ENCODE measurements at regions not wholly inside any gene's neighbourhood (a gene's known extent, or its start where the extent isn't known, plus 50 kb on each side); places are given as distances from the start of the nearest gene placed in this dataset.

DNA sequence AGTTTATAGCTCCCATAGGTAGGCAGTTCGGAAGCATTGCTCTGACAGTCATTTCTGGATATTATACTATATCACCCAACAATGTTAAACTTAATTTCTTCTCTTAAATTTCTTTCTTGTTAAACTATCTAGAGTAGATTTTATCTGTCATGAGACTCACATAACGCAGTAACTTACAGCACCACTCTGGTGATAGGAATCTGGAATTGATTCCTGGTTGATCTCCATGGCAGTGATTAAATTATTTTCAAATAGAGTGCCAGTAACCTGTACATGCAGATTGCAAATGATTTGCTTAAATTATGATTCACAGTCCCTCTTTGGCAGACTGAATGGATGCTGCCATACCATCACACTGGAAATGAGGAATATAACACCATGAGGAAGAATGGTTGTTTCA, 722.1 kb downstream of the DACH1 start:
- Histone ChIP-seq H3K9ac (ENCODE audit: low read length) (no peak overlapping the region), H4K20me1 (ENCODE audit: insufficient read depth, low read depth, low read length) (no peaks in the 10 kb centered on the region), H3K79me2 (ENCODE audit: low read length) (no peaks in the 10 kb centered on the region), H3K4me3 (ENCODE audit: low read length) (no peak overlapping the region), H3K36me3 (ENCODE audit: insufficient read depth, low read length) (no peaks in the 10 kb centered on the region), H3K4me2 (ENCODE audit: low read depth, low read length, poor library complexity, severe bottlenecking) (no peak overlapping the region), H3K27ac (ENCODE audit: low read length) (no peak overlapping the region), H3K9me2 (replicated peaks; ENCODE audit: insufficient read depth, low read length) (no peaks in the 10 kb centered on the region; the same call in 1 of the 2 replicates), H2AFZ (ENCODE audit: low read length) (no peak overlapping the region), H3K4me1 (ENCODE audit: low read length) (no peaks in the 10 kb centered on the region), H3K9me3 (ENCODE audit: low read length) (peaks cover 6% of the 10 kb centered on the region; the same call in 1 of the 2 replicates), H3K27me3 (ENCODE audit: low read length) (no peaks in the 10 kb centered on the region)
- DNase-seq: no peak

DNA sequence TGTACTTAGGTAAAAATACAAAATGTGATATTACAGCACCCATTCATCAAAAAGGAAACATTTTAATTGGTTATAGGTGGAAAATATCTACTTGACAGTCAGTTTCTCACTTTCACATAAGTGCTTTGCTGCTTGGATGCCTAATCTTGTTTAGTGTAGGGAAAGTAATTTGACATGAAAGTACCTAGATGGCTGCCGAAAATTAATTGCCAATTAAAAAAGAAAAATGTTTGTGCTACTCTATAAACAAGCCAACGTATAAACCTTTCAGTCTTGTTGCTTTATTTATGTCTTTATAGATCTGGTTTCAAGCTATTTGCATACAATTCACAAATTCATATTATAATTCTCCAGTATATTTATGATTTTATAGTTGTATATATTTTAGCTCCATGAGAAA, 729.9 kb downstream of the DACH1 start:
- H3K9me2 ChIP-seq (replicated peaks; ENCODE audit: insufficient read depth, low read length): no peaks in the 10 kb centered on the region
- no peaks in the 10 kb centered on the region for H4K20me1 ChIP-seq (ENCODE audit: insufficient read depth, low read depth, low read length)
- H3K27me3 ChIP-seq (ENCODE audit: low read length): no peaks in the 10 kb centered on the region
- peaks cover 3% of the 10 kb centered on the region; the same call in 1 of the 2 replicates for H3K9me3 ChIP-seq (ENCODE audit: low read length)
- H3K4me3 ChIP-seq (ENCODE audit: low read length): no peak overlapping the region
- H3K9ac ChIP-seq (ENCODE audit: low read length): no peak overlapping the region
- H2AFZ ChIP-seq (ENCODE audit: low read length): no peak overlapping the region
- H3K27ac ChIP-seq (ENCODE audit: low read length): no peak overlapping the region
- H3K79me2 ChIP-seq (ENCODE audit: low read length): no peaks in the 10 kb centered on the region
- no peak for DNase-seq
- no peaks in the 10 kb centered on the region for H3K36me3 ChIP-seq (ENCODE audit: insufficient read depth, low read length)
- H3K4me2 ChIP-seq (ENCODE audit: low read depth, low read length, poor library complexity, severe bottlenecking): no peak overlapping the region
- no peaks in the 10 kb centered on the region for H3K4me1 ChIP-seq (ENCODE audit: low read length)

DNA sequence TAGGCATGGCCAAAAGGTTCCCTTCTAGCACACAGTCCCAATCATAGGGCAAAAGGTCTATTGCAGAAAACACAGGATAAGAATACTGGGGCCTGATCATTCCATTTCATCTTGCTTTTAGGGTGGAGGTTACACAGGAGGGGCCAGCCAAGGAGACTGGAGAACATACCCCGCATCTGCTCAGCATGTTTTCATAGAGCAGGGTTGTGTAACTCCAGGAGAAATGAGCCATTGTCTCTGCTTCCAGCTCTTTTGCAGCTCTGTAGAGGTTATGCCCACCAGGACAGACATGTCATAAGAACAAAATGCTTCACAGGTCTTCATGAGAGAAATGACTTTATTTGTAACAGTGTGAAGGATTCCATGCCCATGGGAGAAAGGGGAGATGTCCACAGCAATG, 742.8 kb downstream of the DACH1 start:
- no peaks in the 10 kb centered on the region for H3K9me2 ChIP-seq (replicated peaks; ENCODE audit: insufficient read depth, low read length)
- no peaks in the 10 kb centered on the region for H3K79me2 ChIP-seq (ENCODE audit: low read length)
- no peak overlapping the region for H3K4me2 ChIP-seq (ENCODE audit: low read depth, low read length, poor library complexity, severe bottlenecking)
- no peaks in the 10 kb centered on the region for H3K36me3 ChIP-seq (ENCODE audit: insufficient read depth, low read length)
- no peak overlapping the region for H3K4me3 ChIP-seq (ENCODE audit: low read length)
- H2AFZ ChIP-seq (ENCODE audit: low read length): no peak overlapping the region
- H3K27ac ChIP-seq (ENCODE audit: low read length): no peak overlapping the region
- H3K27me3 ChIP-seq (ENCODE audit: low read length): no peaks in the 10 kb centered on the region
- H3K9me3 ChIP-seq (ENCODE audit: low read length): peaks cover 18% of the 10 kb centered on the region
- no peaks in the 10 kb centered on the region for H3K4me1 ChIP-seq (ENCODE audit: low read length)
- no peak overlapping the region for H3K9ac ChIP-seq (ENCODE audit: low read length)
- H4K20me1 ChIP-seq (ENCODE audit: insufficient read depth, low read depth, low read length): no peaks in the 10 kb centered on the region
- DNase-seq: no peak

DNA sequence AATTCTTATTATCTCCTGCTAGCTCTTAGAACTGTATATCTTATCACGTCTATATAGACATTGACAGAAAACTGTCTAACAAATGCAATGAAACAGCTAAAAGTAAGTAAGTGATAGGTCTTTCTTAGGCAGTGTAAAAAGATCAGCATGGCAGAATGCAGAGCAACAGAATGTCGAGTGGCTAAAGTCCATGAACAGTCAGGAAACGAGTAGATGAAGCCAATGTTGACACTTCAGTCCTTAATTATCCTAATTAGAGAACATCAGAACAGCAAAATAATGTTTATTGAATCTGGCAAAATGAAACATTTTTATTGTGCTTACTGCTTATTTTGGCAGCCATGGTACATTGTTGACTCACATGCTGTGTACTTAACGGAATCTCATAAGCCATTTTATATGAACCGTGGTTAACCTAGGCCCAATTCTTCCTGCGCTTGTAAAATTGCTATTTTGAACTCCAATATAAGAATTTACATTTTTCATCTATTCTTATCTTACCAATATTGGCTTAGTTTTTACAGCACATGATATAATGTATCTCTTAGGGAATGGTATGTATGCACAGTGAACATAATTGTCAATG, 748.1 kb downstream of the DACH1 start:
- H3K4me1 ChIP-seq (ENCODE audit: low read length): no peaks in the 10 kb centered on the region
- no peaks in the 10 kb centered on the region for H3K36me3 ChIP-seq (ENCODE audit: insufficient read depth, low read length)
- DNase-seq: no peak
- no peaks in the 10 kb centered on the region for H3K79me2 ChIP-seq (ENCODE audit: low read length)
- H3K9ac ChIP-seq (ENCODE audit: low read length): no peak overlapping the region
- no peaks in the 10 kb centered on the region for H4K20me1 ChIP-seq (ENCODE audit: insufficient read depth, low read depth, low read length)
- H3K9me2 ChIP-seq (replicated peaks; ENCODE audit: insufficient read depth, low read length): no peaks in the 10 kb centered on the region
- H2AFZ ChIP-seq (ENCODE audit: low read length): no peak overlapping the region
- no peaks in the 10 kb centered on the region for H3K27me3 ChIP-seq (ENCODE audit: low read length)
- H3K9me3 ChIP-seq (ENCODE audit: low read length): peaks cover 36% of the 10 kb centered on the region
- no peak overlapping the region for H3K4me3 ChIP-seq (ENCODE audit: low read length)
- H3K27ac ChIP-seq (ENCODE audit: low read length): no peak overlapping the region
- H3K4me2 ChIP-seq (ENCODE audit: low read depth, low read length, poor library complexity, severe bottlenecking): no peak overlapping the region

DNA sequence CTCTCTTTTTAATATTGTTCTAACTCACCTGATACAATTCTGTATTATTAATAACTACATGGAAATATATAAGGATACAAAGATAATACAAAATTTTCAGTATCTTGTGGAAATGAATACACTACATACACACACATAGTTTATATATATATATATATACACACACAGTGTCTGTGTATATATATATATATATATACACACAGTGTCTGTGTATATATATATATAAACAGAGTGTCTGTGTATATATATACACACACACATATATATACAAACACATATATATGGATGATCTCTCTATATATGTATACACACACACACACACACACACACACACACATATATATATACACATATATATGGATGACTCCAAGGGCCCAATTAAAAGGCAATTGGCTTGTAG, 749.1 kb downstream of the DACH1 start:
- H2AFZ ChIP-seq (ENCODE audit: low read length): no peak overlapping the region
- H3K36me3 ChIP-seq (ENCODE audit: insufficient read depth, low read length): no peaks in the 10 kb centered on the region
- H3K9ac ChIP-seq (ENCODE audit: low read length): no peak overlapping the region
- no peak for DNase-seq
- no peaks in the 10 kb centered on the region for H4K20me1 ChIP-seq (ENCODE audit: insufficient read depth, low read depth, low read length)
- H3K4me1 ChIP-seq (ENCODE audit: low read length): no peaks in the 10 kb centered on the region
- H3K9me3 ChIP-seq (ENCODE audit: low read length): peaks cover 35% of the 10 kb centered on the region
- H3K9me2 ChIP-seq (replicated peaks; ENCODE audit: insufficient read depth, low read length): no peaks in the 10 kb centered on the region
- no peak overlapping the region for H3K4me2 ChIP-seq (ENCODE audit: low read depth, low read length, poor library complexity, severe bottlenecking)
- no peak overlapping the region for H3K4me3 ChIP-seq (ENCODE audit: low read length)
- no peaks in the 10 kb centered on the region for H3K79me2 ChIP-seq (ENCODE audit: low read length)
- no peaks in the 10 kb centered on the region for H3K27me3 ChIP-seq (ENCODE audit: low read length)
- no peak overlapping the region for H3K27ac ChIP-seq (ENCODE audit: low read length)

DNA sequence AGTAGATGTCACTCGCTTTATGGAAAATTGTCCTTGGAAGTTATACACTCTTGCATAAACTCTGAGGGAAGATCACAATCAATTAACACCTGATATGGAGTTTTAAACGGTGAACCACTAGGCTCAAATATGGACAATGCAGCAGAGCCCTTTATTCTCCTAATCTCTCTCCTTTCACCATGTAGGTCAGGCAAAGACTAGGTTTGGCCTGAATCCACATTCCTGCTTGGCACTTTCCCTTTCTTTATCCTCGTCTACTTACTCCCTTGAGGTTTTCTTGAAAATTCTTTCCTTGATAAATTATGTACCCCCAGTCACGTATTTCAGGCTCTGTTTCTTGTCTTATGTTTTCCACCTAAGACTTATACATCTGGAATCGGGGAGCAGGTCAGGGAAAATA, 751.7 kb downstream of the DACH1 start:
- H3K4me1 ChIP-seq (ENCODE audit: low read length): no peaks in the 10 kb centered on the region
- H3K27ac ChIP-seq (ENCODE audit: low read length): no peak overlapping the region
- no peaks in the 10 kb centered on the region for H3K9me2 ChIP-seq (replicated peaks; ENCODE audit: insufficient read depth, low read length)
- H2AFZ ChIP-seq (ENCODE audit: low read length): no peak overlapping the region
- no peak overlapping the region for H3K9ac ChIP-seq (ENCODE audit: low read length)
- H4K20me1 ChIP-seq (ENCODE audit: insufficient read depth, low read depth, low read length): no peaks in the 10 kb centered on the region
- H3K27me3 ChIP-seq (ENCODE audit: low read length): no peaks in the 10 kb centered on the region
- no peak overlapping the region for H3K4me2 ChIP-seq (ENCODE audit: low read depth, low read length, poor library complexity, severe bottlenecking)
- H3K36me3 ChIP-seq (ENCODE audit: insufficient read depth, low read length): no peaks in the 10 kb centered on the region
- no peak for DNase-seq
- H3K79me2 ChIP-seq (ENCODE audit: low read length): no peaks in the 10 kb centered on the region
- no peak overlapping the region for H3K4me3 ChIP-seq (ENCODE audit: low read length)
- H3K9me3 ChIP-seq (ENCODE audit: low read length): peaks cover 29% of the 10 kb centered on the region

DNA sequence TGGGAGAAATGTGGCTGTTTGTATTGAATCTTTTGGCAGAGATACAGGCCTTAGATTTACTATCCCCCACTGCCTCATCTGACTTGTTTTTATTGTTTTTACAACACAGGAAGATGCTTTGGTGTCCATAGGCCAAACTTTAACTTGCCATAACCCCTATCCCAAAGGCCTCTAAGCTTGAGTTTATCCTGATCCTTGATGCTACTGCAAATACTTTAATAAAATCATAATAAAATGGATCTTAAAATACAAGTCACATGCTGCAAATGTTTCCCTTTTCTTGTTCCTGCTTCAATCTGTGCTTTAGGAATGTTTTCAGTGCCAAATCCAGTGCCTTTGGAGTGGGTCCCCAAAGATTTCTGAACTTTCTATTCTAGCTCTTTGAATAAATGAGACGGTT, 770.6 kb downstream of the DACH1 start:
- Histone ChIP-seq H3K27ac (ENCODE audit: low read length) (no peak overlapping the region), H3K79me2 (ENCODE audit: low read length) (no peaks in the 10 kb centered on the region), H4K20me1 (ENCODE audit: insufficient read depth, low read depth, low read length) (no peaks in the 10 kb centered on the region), H3K4me1 (ENCODE audit: low read length) (no peaks in the 10 kb centered on the region), H3K27me3 (ENCODE audit: low read length) (no peaks in the 10 kb centered on the region), H3K9ac (ENCODE audit: low read length) (no peak overlapping the region), H3K9me2 (replicated peaks; ENCODE audit: insufficient read depth, low read length) (no peaks in the 10 kb centered on the region), H2AFZ (ENCODE audit: low read length) (no peak overlapping the region), H3K4me2 (ENCODE audit: low read depth, low read length, poor library complexity, severe bottlenecking) (no peak overlapping the region), H3K36me3 (ENCODE audit: insufficient read depth, low read length) (no peaks in the 10 kb centered on the region), H3K9me3 (ENCODE audit: low read length) (peaks cover 16% of the 10 kb centered on the region), H3K4me3 (ENCODE audit: low read length) (no peak overlapping the region)
- DNase-seq: no peak

DNA sequence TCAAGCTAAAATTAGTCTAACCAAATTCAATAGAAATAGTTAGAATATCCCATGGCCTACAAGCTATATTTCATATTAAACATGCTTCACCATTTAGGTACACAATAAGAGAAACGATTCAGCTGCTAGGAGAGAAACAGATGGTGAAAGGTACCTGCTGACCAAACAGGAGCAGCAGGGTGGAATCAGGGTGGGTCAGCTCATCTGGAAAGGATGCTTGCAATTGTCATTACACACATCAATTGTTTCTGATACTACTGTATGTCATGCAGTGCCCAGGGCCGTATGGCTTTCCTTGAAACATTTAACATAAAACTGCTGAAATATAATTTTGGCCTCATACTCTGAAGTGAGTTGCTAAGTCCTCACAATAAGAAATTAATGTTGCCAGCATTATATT, 776.0 kb downstream of the DACH1 start:
- Histone ChIP-seq H3K27ac (ENCODE audit: low read length) (no peak overlapping the region), H3K9me3 (ENCODE audit: low read length) (peaks cover 15% of the 10 kb centered on the region; the same call in 1 of the 2 replicates), H3K4me1 (ENCODE audit: low read length) (no peaks in the 10 kb centered on the region), H3K4me3 (ENCODE audit: low read length) (no peak overlapping the region), H3K9me2 (replicated peaks; ENCODE audit: insufficient read depth, low read length) (no peaks in the 10 kb centered on the region), H3K36me3 (ENCODE audit: insufficient read depth, low read length) (no peaks in the 10 kb centered on the region), H3K27me3 (ENCODE audit: low read length) (no peaks in the 10 kb centered on the region), H3K4me2 (ENCODE audit: low read depth, low read length, poor library complexity, severe bottlenecking) (no peak overlapping the region), H3K79me2 (ENCODE audit: low read length) (no peaks in the 10 kb centered on the region), H2AFZ (ENCODE audit: low read length) (no peak overlapping the region), H3K9ac (ENCODE audit: low read length) (no peak overlapping the region), H4K20me1 (ENCODE audit: insufficient read depth, low read depth, low read length) (no peaks in the 10 kb centered on the region)
- DNase-seq: no peak

DNA sequence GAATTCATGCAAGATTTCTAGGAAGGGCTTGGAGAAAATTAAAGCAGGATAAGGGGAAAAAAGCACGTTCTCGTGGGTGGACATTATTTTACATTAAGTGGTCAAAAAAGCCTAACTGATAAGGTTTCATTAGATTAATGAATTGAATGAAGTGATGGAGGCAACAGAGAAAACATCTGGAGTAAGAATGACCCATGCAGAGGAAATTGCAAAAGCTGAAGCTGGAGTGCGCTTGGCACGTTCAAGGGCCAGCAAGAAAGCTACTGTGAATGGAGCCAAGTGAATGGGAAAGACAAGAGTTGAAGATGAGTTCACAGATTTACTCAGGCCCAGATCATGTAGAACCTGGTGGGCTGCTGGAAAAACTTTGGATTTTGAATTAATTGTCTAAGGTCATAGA, 777.9 kb downstream of the DACH1 start:
- peaks cover 14% of the 10 kb centered on the region; the same call in 1 of the 2 replicates for H3K9me3 ChIP-seq (ENCODE audit: low read length)
- H2AFZ ChIP-seq (ENCODE audit: low read length): no peak overlapping the region
- H3K4me3 ChIP-seq (ENCODE audit: low read length): no peak overlapping the region
- no peaks in the 10 kb centered on the region for H3K4me1 ChIP-seq (ENCODE audit: low read length)
- H4K20me1 ChIP-seq (ENCODE audit: insufficient read depth, low read depth, low read length): no peaks in the 10 kb centered on the region
- H3K4me2 ChIP-seq (ENCODE audit: low read depth, low read length, poor library complexity, severe bottlenecking): no peak overlapping the region
- H3K36me3 ChIP-seq (ENCODE audit: insufficient read depth, low read length): no peaks in the 10 kb centered on the region
- H3K79me2 ChIP-seq (ENCODE audit: low read length): no peaks in the 10 kb centered on the region
- no peak for DNase-seq
- H3K27ac ChIP-seq (ENCODE audit: low read length): no peak overlapping the region
- no peaks in the 10 kb centered on the region for H3K9me2 ChIP-seq (replicated peaks; ENCODE audit: insufficient read depth, low read length)
- H3K9ac ChIP-seq (ENCODE audit: low read length): no peak overlapping the region
- no peaks in the 10 kb centered on the region for H3K27me3 ChIP-seq (ENCODE audit: low read length)

All from Karpas-422 (cell line).